Loucy (cell line): ENCODE measurements at regions not wholly inside any gene's neighbourhood (a gene's known extent, or its start where the extent isn't known, plus 50 kb on each side); places are given as distances from the start of the nearest gene placed in this dataset.
"Not testable (repeated sequence)": the region's sequence is repeated elsewhere in the genome, so short reads cannot be mapped to it uniquely, and the experiment has no call there.

Experiments used
- H2AFZ ChIP-seq: fragments of 200-600 bp; sonication (generic); 2 replicates; pipeline ENCODE4 v1.6.0; 2016; ENCODE audit warnings: antibody characterized with exemption, mild to moderate bottlenecking, low read length, moderate library complexity
- H3F3A ChIP-seq: fragments of 200-600 bp; 2 replicates; pipeline ENCODE4 v1.6.0; 2016; ENCODE audit warnings: antibody characterized with exemption, low read depth, mild to moderate bottlenecking
- H3K27me3 ChIP-seq: fragments of 200-600 bp; sonication (generic); 2 replicates; pipeline ENCODE4 v1.6.1; 2014; ENCODE audit warnings: low read length, mild to moderate bottlenecking; ENCODE audit not compliant: insufficient read depth, poor library complexity, severe bottlenecking
- H3K36me3 ChIP-seq: fragments of 200-600 bp; sonication (generic); 2 replicates; pipeline ENCODE4 v1.6.1; 2016; ENCODE audit warnings: low read length; ENCODE audit not compliant: insufficient read depth
- H3K4me1 ChIP-seq: fragments of 200-600 bp; sonication (generic); 2 replicates; pipeline ENCODE4 v1.5.1; 2014; ENCODE audit warnings: low read length, mild to moderate bottlenecking; ENCODE audit not compliant: insufficient read depth, poor library complexity, severe bottlenecking
- H3K4me2 ChIP-seq: fragments of 200-600 bp; sonication (generic); 2 replicates; pipeline ENCODE4 v1.6.0; 2014; ENCODE audit warnings: antibody characterized with exemption, low read length, low read depth, mild to moderate bottlenecking; ENCODE audit not compliant: poor library complexity, severe bottlenecking
- H3K4me3 ChIP-seq: fragments of 200-600 bp; sonication (generic); 2 replicates; pipeline ENCODE4 v1.5.1; 2014; ENCODE audit warnings: low read length, mild to moderate bottlenecking, mixed read lengths; ENCODE audit not compliant: poor library complexity, severe bottlenecking
- H3K79me2 ChIP-seq: fragments of 200-600 bp; sonication (generic); 2 replicates; pipeline ENCODE4 v1.6.1; 2014; ENCODE audit warnings: low read length; ENCODE audit not compliant: insufficient read depth
- H3K9ac ChIP-seq: fragments of 200-600 bp; sonication (generic); 2 replicates; pipeline ENCODE4 v1.6.0; 2014; ENCODE audit warnings: mild to moderate bottlenecking, low read depth, low read length, moderate library complexity; ENCODE audit not compliant: poor library complexity, severe bottlenecking
- H3K9me2 ChIP-seq: fragments of 200-600 bp; sonication (generic); replicated peaks from 2 replicates; pipeline ENCODE4 v1.6.1; 2016; ENCODE audit warnings: low read depth, low read length, mixed read lengths
- H3K9me3 ChIP-seq: fragments of 200-600 bp; sonication (generic); 2 replicates; pipeline ENCODE4 v1.6.1; 2014; ENCODE audit warnings: mild to moderate bottlenecking, antibody characterized with exemption, low read length, low read depth; ENCODE audit not compliant: insufficient read depth
- H4K20me1 ChIP-seq: fragments of 200-600 bp; sonication (generic); 2 replicates; pipeline ENCODE4 v1.6.0; 2014; ENCODE audit warnings: antibody characterized with exemption, low read length, mild to moderate bottlenecking; ENCODE audit not compliant: insufficient read depth, poor library complexity, severe bottlenecking
- CTCF ChIP-seq: fragments of 200-600 bp; sonication (generic); conservative IDR thresholded peaks from 2 replicates; pipeline ENCODE4 v1.5.1; 2014; ENCODE audit warnings: mild to moderate bottlenecking, antibody characterized with exemption, low read length
- EZH2phosphoT487 ChIP-seq: fragments of 200-600 bp; IDR thresholded peaks from 2 replicates; pipeline ENCODE4 v1.6.1; 2018; ENCODE audit warnings: antibody characterized with exemption, mild to moderate bottlenecking, moderate library complexity, borderline replicate concordance

GRCh38 chr18:56423626-56424025, 214.8 kb downstream of the TXNL1 start:
- no peaks in the 10 kb centered on the region for H3K9me2 ChIP-seq
- H3F3A ChIP-seq: no peaks in the 10 kb centered on the region
- H4K20me1 ChIP-seq: no peaks in the 10 kb centered on the region
- no peak for TF ChIP-seq EZH2phosphoT487
- TF ChIP-seq CTCF: no peak
- no peaks in the 10 kb centered on the region for H3K27me3 ChIP-seq
- no peaks in the 10 kb centered on the region for H3K36me3 ChIP-seq
- no peak overlapping the region for H3K9ac ChIP-seq
- no peak overlapping the region for H3K4me3 ChIP-seq
- H3K9me3 ChIP-seq: 0 out of 2 replicates have a peak, but pooled peaks cover 12% of the 10 kb centered on the region
- H2AFZ ChIP-seq: no peak overlapping the region
- H3K79me2 ChIP-seq: no peaks in the 10 kb centered on the region
- H3K4me1 ChIP-seq: no peaks in the 10 kb centered on the region
- no peak overlapping the region for H3K4me2 ChIP-seq

- Histone ChIP-seq H3K27me3 (no peaks in the 10 kb centered on the region), H3K4me3 (no peak overlapping the region), H3F3A (no peaks in the 10 kb centered on the region), H3K9ac (no peak overlapping the region), H2AFZ (no peak overlapping the region), H3K36me3 (no peaks in the 10 kb centered on the region), H4K20me1 (no peaks in the 10 kb centered on the region), H3K4me2 (no peak overlapping the region), H3K79me2 (no peaks in the 10 kb centered on the region), H3K9me2 (no peaks in the 10 kb centered on the region), H3K9me3 (0 out of 2 replicates have a peak, but pooled peaks cover 8% of the 10 kb centered on the region), H3K4me1 (no peaks in the 10 kb centered on the region)
- no peak for TF ChIP-seq CTCF
- TF ChIP-seq EZH2phosphoT487: no peak
Measured at GRCh38 chr18:56421647-56422046, 216.7 kb downstream of the TXNL1 start.

GRCh38 chr18:56420868-56421267, 217.5 kb downstream of the TXNL1 start:
- not testable (repeated sequence) for H3K79me2 ChIP-seq, H3F3A ChIP-seq, H3K4me2 ChIP-seq, H3K4me1 ChIP-seq, H4K20me1 ChIP-seq, H3K36me3 ChIP-seq, H3K9me2 ChIP-seq, H3K9me3 ChIP-seq, H2AFZ ChIP-seq, H3K4me3 ChIP-seq, H3K9ac ChIP-seq, H3K27me3 ChIP-seq

- no peak for TF ChIP-seq EZH2phosphoT487
- TF ChIP-seq CTCF: no peak
- Histone ChIP-seq H3K36me3 (no peaks in the 10 kb centered on the region), H3K9me3 (no peaks in the 10 kb centered on the region; the same call in 1 of the 2 replicates), H3F3A (no peaks in the 10 kb centered on the region), H3K27me3 (no peaks in the 10 kb centered on the region), H3K9ac (no peak overlapping the region), H3K4me3 (no peak overlapping the region), H4K20me1 (no peaks in the 10 kb centered on the region), H3K79me2 (no peaks in the 10 kb centered on the region), H3K9me2 (no peaks in the 10 kb centered on the region), H2AFZ (no peak overlapping the region), H3K4me1 (no peaks in the 10 kb centered on the region), H3K4me2 (no peak overlapping the region)
Measured at GRCh38 chr18:56414357-56414756, 224.0 kb downstream of the TXNL1 start.
